ENCODE measurements at regions not wholly inside any gene's neighbourhood (a gene's known extent, or its start where the extent isn't known, plus 50 kb on each side); places are given as distances from the start of the nearest gene placed in this dataset.
A peak's percentile ranks its signal among the peaks of the same experiment; 100 is the strongest.

GRCh38 chr1:109824349-109825115 lies 60.8 kb upstream of the EPS8L3 start:
- no peak for DNase-seq

- no peak for DNase-seq
Observed at GRCh38 chr1:109823543-109824348, 60.0 kb upstream of the EPS8L3 start.

GRCh38 chr1:109822749-109823542 lies 59.2 kb upstream of the EPS8L3 start:
- no peak for DNase-seq

- DNase-seq: no peak
Observed at GRCh38 chr1:109821831-109822745, 58.4 kb upstream of the EPS8L3 start.

- DNase-seq: peak in 1 of 2 experiments; percentile 11
Observed at GRCh38 chr1:109821221-109821669, 57.5 kb upstream of the EPS8L3 start.

- no peak for DNase-seq
Observed at GRCh38 chr1:109819906-109820305, 56.2 kb upstream of the EPS8L3 start.

GRCh38 chr1:109818988-109819764 lies 55.5 kb upstream of the EPS8L3 start:
- DNase-seq: no peak

- DNase-seq: no peak
Observed at GRCh38 chr1:109818271-109818987, 54.7 kb upstream of the EPS8L3 start.

GRCh38 chr1:109817881-109818270 lies 54.2 kb upstream of the EPS8L3 start:
- DNase-seq: no peak

GRCh38 chr1:109816975-109817535 lies 53.3 kb upstream of the EPS8L3 start:
- no peak for DNase-seq

- DNase-seq: no peak
Observed at GRCh38 chr1:109816175-109816811, 52.6 kb upstream of the EPS8L3 start.

GRCh38 chr1:109815809-109816174 lies 52.1 kb upstream of the EPS8L3 start:
- DNase-seq: no peak

- no peak for DNase-seq
Observed at GRCh38 chr1:109814993-109815786, 51.5 kb upstream of the EPS8L3 start.

- DNase-seq: no peak
Observed at GRCh38 chr1:109814223-109814622, 50.5 kb upstream of the EPS8L3 start.

All from SW 1271 (cell line).